Astrocyte of the cerebellum (primary cell): ENCODE measurements at regions not wholly inside any gene's neighbourhood (a gene's known extent, or its start where the extent isn't known, plus 50 kb on each side); places are given as distances from the start of the nearest gene placed in this dataset.
"Not testable (repeated sequence)": the region's sequence is repeated elsewhere in the genome, so short reads cannot be mapped to it uniquely, and the experiment has no call there.

Experiments used
- DNase-seq: peaks from one replicate; pipeline ENCODE4 v3.0.0-alpha.2; 2011; ENCODE audit warnings: low read depth
- H3K4me3 ChIP-seq: 2 replicates; pipeline ENCODE4 v1.5.1; 2011; ENCODE audit warnings: mild to moderate bottlenecking, low read depth, low read length, moderate library complexity
- in situ Hi-C: cut with HindIII; loops from 2 replicates; pipeline ENCODE4 v1.10.0; 2017; ENCODE audit warnings: low sequenced_read_pairs
- TF ChIP-seq, protein P1 (sequence below): IDR thresholded peaks from 2 replicates; pipeline ENCODE4 v1.5.1; 2012; ENCODE audit warnings: low read length, low read depth, moderate library complexity, mild to moderate bottlenecking; ENCODE audit errors: missing control alignments

- DNase-seq = peak; percentile 35
- in situ Hi-C loops = no loop called here
- TF ChIP-seq, protein P1, sequence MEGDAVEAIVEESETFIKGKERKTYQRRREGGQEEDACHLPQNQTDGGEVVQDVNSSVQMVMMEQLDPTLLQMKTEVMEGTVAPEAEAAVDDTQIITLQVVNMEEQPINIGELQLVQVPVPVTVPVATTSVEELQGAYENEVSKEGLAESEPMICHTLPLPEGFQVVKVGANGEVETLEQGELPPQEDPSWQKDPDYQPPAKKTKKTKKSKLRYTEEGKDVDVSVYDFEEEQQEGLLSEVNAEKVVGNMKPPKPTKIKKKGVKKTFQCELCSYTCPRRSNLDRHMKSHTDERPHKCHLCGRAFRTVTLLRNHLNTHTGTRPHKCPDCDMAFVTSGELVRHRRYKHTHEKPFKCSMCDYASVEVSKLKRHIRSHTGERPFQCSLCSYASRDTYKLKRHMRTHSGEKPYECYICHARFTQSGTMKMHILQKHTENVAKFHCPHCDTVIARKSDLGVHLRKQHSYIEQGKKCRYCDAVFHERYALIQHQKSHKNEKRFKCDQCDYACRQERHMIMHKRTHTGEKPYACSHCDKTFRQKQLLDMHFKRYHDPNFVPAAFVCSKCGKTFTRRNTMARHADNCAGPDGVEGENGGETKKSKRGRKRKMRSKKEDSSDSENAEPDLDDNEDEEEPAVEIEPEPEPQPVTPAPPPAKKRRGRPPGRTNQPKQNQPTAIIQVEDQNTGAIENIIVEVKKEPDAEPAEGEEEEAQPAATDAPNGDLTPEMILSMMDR = no peak
- no peak overlapping the region for H3K4me3 ChIP-seq
Observed at GRCh38 chr1:195663549-195664280, 944.5 kb downstream of the KCNT2 start.

DNA sequence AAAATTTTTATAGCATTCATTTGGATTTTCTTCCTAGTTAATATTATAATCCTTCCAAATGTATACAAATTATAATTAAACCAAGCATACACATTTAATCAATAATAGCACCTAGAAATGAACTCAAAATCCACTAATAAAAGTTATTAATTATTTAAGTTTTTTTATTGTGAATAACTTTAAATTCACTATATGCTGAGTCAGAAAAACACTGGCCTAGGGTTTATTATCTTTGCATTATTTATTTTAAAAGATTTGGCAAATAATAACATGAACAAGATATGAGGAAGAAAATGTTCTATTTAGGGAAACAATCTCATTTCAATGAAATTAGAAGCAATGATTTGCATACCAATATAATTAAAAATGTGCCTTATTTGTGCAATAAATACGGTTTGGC, 951.5 kb downstream of the KCNT2 start:
- no peak for DNase-seq
- in situ Hi-C loops = no loop called here
- TF ChIP-seq, protein P1 = no peak
- H3K4me3 ChIP-seq = no peak overlapping the region

DNA sequence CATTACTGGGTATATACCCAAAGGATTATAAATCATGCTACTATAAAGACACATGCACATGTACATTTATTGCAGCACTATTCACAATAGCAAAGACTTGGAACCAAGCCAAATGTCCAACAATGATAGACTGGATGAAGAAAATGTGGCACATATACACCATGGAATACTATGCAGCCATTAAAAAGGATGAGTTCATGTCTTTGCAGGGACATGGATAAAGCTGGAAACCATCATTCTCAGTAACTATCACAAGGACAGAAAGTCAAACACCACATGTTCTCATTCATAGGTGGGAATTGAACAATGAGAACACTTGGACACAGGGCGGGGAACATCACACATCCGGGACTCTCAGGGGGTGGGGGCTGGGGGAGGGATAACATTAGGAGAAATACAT, 959.4 kb downstream of the KCNT2 start:
- H3K4me3 ChIP-seq, DNase-seq, in situ Hi-C loops: not testable (repeated sequence)

GRCh38 chr1:195637539-195637938, 970.7 kb downstream of the KCNT2 start:
- no peak overlapping the region for H3K4me3 ChIP-seq
- no peak for DNase-seq
- in situ Hi-C loops = no loop called here
- TF ChIP-seq, protein P1 = no peak

GRCh38 chr1:195618287-195618686, 990.0 kb downstream of the KCNT2 start:
- no peak overlapping the region for H3K4me3 ChIP-seq
- no peak for DNase-seq
- in situ Hi-C loops = no loop called here
- TF ChIP-seq, protein P1 = no peak

DNA sequence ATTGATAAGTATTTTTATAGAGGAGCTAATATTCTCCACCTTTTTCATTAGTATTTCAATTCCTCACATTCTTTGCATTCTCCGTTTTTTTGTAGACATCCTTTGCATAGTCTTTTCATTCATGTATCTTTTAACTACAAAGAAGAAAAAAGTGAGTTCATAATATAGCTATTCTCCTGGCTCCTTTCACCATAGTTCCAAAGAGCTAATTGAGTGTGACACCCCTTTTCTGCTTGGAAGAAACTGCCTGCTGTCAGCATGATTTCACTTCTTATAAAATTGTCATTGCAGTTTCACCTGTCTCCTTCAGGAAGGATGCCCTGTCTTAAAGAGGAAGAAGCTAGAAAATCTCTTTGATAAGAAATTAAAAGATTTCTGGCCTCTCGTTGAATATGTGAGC, 991.1 kb downstream of the KCNT2 start:
- in situ Hi-C loops = no loop called here
- DNase-seq = no peak
- no peak overlapping the region for H3K4me3 ChIP-seq
- TF ChIP-seq, protein P1 = no peak

GRCh38 chr1:195608883-195609282, 999.4 kb downstream of the KCNT2 start:
- no peak for DNase-seq
- no peak overlapping the region for H3K4me3 ChIP-seq
- TF ChIP-seq, protein P1 = peak; percentile 8
- in situ Hi-C loops = no loop called here
